DOHH2 (cell line): ENCODE measurements at regions not wholly inside any gene's neighbourhood (a gene's known extent, or its start where the extent isn't known, plus 50 kb on each side); places are given as distances from the start of the nearest gene placed in this dataset.

Source experiments
- H3F3A ChIP-seq: fragments of 200-600 bp; sonication (generic), shearing (Covaris generic); 2 replicates; pipeline ENCODE4 v1.6.0; 2016; ENCODE audit warnings: antibody characterized with exemption, mild to moderate bottlenecking; ENCODE audit not compliant: control insufficient read depth, insufficient read depth
- H3K27ac ChIP-seq: fragments of 200-600 bp; sonication (generic); 2 replicates; pipeline ENCODE4 v1.5.1; 2014; ENCODE audit warnings: low read depth, mild to moderate bottlenecking, low read length, moderate library complexity
- H3K27me3 ChIP-seq: fragments of 200-600 bp; sonication (generic); 2 replicates; pipeline ENCODE4 v1.6.1; 2014; ENCODE audit warnings: mild to moderate bottlenecking, low read length, mixed read lengths; ENCODE audit not compliant: control insufficient read depth
- H3K36me3 ChIP-seq: fragments of 200-600 bp; sonication (generic); 2 replicates; pipeline ENCODE4 v1.6.1; 2014; ENCODE audit warnings: mild to moderate bottlenecking, low read length, moderate library complexity, mixed read lengths; ENCODE audit not compliant: control insufficient read depth
- H3K4me1 ChIP-seq: fragments of 200-600 bp; sonication (generic); 2 replicates; pipeline ENCODE4 v1.6.1; 2014; ENCODE audit warnings: mild to moderate bottlenecking, low read length, mixed read lengths; ENCODE audit not compliant: control insufficient read depth
- H3K4me2 ChIP-seq: fragments of 200-600 bp; sonication (generic); 2 replicates; pipeline ENCODE4 v1.6.0; 2014; ENCODE audit warnings: mild to moderate bottlenecking, low read length, moderate library complexity
- H3K4me3 ChIP-seq: fragments of 200-600 bp; sonication (generic); 2 replicates; pipeline ENCODE4 v1.5.1; 2014; ENCODE audit warnings: mild to moderate bottlenecking, low read length, mixed read lengths
- H3K79me2 ChIP-seq: fragments of 200-600 bp; sonication (generic); 2 replicates; pipeline ENCODE4 v1.6.1; 2014; ENCODE audit warnings: mild to moderate bottlenecking, low read length, mixed read lengths; ENCODE audit not compliant: control insufficient read depth
- H3K9me2 ChIP-seq: fragments of 200-600 bp; sonication (generic); replicated peaks from 2 replicates; pipeline ENCODE4 v1.6.1; 2014; ENCODE audit warnings: mild to moderate bottlenecking, low read length, mixed read lengths; ENCODE audit not compliant: control insufficient read depth
- H3K9me3 ChIP-seq: fragments of 200-600 bp; sonication (generic); 2 replicates; pipeline ENCODE4 v1.6.1; 2014; ENCODE audit warnings: antibody characterized with exemption, low read length, mixed read lengths; ENCODE audit not compliant: control insufficient read depth, insufficient read depth
- H4K20me1 ChIP-seq: fragments of 200-600 bp; sonication (generic); 2 replicates; pipeline ENCODE4 v1.6.0; 2014; ENCODE audit warnings: low read depth, mild to moderate bottlenecking, antibody characterized with exemption, low read length, moderate library complexity; ENCODE audit not compliant: control insufficient read depth, insufficient read depth
- CTCF ChIP-seq: fragments of 200-600 bp; sonication (generic); IDR thresholded peaks from one replicate; pipeline ENCODE4 v1.5.1; 2014; ENCODE audit warnings: antibody characterized with exemption, mild to moderate bottlenecking, low read depth, low read length; ENCODE audit not compliant: poor library complexity, severe bottlenecking
- EZH2phosphoT487 ChIP-seq: fragments of 200-600 bp; sonication (generic); IDR thresholded peaks from 2 replicates; pipeline ENCODE4 v1.6.1; 2017; ENCODE audit warnings: borderline replicate concordance, mild to moderate bottlenecking, antibody characterized with exemption, low read length, moderate library complexity, mixed read lengths

GRCh38 chr7:47031786-47032535 is 550.0 kb downstream of the TNS3 start:
- Histone ChIP-seq H3F3A (no peaks in the 10 kb centered on the region), H3K79me2 (no peaks in the 10 kb centered on the region), H3K36me3 (no peaks in the 10 kb centered on the region), H3K9me3 (no peaks in the 10 kb centered on the region), H3K4me3 (no peak overlapping the region), H3K27me3 (no peaks in the 10 kb centered on the region), H3K9me2 (no peaks in the 10 kb centered on the region), H3K4me2 (no peak overlapping the region), H3K4me1 (no peaks in the 10 kb centered on the region), H4K20me1 (no peaks in the 10 kb centered on the region), H3K27ac (no peak overlapping the region)
- TF ChIP-seq CTCF, result no peak

- no peak overlapping the region for H3K4me2 ChIP-seq
- TF ChIP-seq EZH2phosphoT487, result no peak
- no peak for TF ChIP-seq CTCF
These were observed 553.6 kb downstream of the TNS3 start for GRCh38 chr7:47028284-47028683.

GRCh38 chr7:47027695-47028240 is 554.1 kb downstream of the TNS3 start:
- Histone ChIP-seq H3K79me2 (no peaks in the 10 kb centered on the region), H4K20me1 (no peaks in the 10 kb centered on the region), H3K4me3 (no peak overlapping the region), H3K27ac (no peak overlapping the region), H3K27me3 (no peaks in the 10 kb centered on the region), H3F3A (no peaks in the 10 kb centered on the region), H3K4me1 (no peaks in the 10 kb centered on the region), H3K4me2 (no peak overlapping the region), H3K9me2 (no peaks in the 10 kb centered on the region), H3K36me3 (no peaks in the 10 kb centered on the region), H3K9me3 (no peaks in the 10 kb centered on the region)
- TF ChIP-seq CTCF (no peak), EZH2phosphoT487 (no peak)

More at GRCh38 chr7:47028284-47028683, 553.6 kb downstream of the TNS3 start:
- Histone ChIP-seq H3K9me2 (no peaks in the 10 kb centered on the region), H3F3A (no peaks in the 10 kb centered on the region), H3K4me1 (no peaks in the 10 kb centered on the region), H3K4me3 (no peak overlapping the region), H3K27me3 (no peaks in the 10 kb centered on the region), H3K9me3 (no peaks in the 10 kb centered on the region), H3K79me2 (no peaks in the 10 kb centered on the region), H3K27ac (no peak overlapping the region), H3K36me3 (no peaks in the 10 kb centered on the region), H4K20me1 (no peaks in the 10 kb centered on the region)
